Lower leg skin (tissue), 3 donors: ENCODE measurements at regions not wholly inside any gene's neighbourhood (a gene's known extent, or its start where the extent isn't known, plus 50 kb on each side); places are given as distances from the start of the nearest gene placed in this dataset.

Source experiments
- POLR2A ChIP-seq, 2 donors: fragments of 450-650 bp; IDR thresholded peaks; one replicate each; pipeline ENCODE4 v1.6.1; 2016 to 2017; ENCODE audit warnings: antibody characterized with exemption in 2 of 2, mild to moderate bottlenecking in 1 of 2, moderate library complexity in 1 of 2
- TF ChIP-seq, protein P1 (sequence below), 3 donors: fragments of 450-650 bp; IDR thresholded peaks; one replicate each; pipeline ENCODE4 v1.5.1; 2016; ENCODE audit warnings: antibody characterized with exemption in 3 of 3, mild to moderate bottlenecking in 3 of 3, moderate library complexity in 2 of 3

GRCh38 chr16:76732894-76733293 lies 455.7 kb downstream of the CNTNAP4 start:
- TF ChIP-seq, protein P1, sequence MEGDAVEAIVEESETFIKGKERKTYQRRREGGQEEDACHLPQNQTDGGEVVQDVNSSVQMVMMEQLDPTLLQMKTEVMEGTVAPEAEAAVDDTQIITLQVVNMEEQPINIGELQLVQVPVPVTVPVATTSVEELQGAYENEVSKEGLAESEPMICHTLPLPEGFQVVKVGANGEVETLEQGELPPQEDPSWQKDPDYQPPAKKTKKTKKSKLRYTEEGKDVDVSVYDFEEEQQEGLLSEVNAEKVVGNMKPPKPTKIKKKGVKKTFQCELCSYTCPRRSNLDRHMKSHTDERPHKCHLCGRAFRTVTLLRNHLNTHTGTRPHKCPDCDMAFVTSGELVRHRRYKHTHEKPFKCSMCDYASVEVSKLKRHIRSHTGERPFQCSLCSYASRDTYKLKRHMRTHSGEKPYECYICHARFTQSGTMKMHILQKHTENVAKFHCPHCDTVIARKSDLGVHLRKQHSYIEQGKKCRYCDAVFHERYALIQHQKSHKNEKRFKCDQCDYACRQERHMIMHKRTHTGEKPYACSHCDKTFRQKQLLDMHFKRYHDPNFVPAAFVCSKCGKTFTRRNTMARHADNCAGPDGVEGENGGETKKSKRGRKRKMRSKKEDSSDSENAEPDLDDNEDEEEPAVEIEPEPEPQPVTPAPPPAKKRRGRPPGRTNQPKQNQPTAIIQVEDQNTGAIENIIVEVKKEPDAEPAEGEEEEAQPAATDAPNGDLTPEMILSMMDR (IDR thresholded peaks at IDR 0.05), result no peak
- no peak for TF ChIP-seq POLR2A (IDR thresholded peaks at IDR 0.05)
